ENCODE measurements at regions not wholly inside any gene's neighbourhood (a gene's known extent, or its start where the extent isn't known, plus 50 kb on each side); places are given as distances from the start of the nearest gene placed in this dataset.
A peak's percentile ranks its signal among the peaks of the same experiment; 100 is the strongest.

DNA sequence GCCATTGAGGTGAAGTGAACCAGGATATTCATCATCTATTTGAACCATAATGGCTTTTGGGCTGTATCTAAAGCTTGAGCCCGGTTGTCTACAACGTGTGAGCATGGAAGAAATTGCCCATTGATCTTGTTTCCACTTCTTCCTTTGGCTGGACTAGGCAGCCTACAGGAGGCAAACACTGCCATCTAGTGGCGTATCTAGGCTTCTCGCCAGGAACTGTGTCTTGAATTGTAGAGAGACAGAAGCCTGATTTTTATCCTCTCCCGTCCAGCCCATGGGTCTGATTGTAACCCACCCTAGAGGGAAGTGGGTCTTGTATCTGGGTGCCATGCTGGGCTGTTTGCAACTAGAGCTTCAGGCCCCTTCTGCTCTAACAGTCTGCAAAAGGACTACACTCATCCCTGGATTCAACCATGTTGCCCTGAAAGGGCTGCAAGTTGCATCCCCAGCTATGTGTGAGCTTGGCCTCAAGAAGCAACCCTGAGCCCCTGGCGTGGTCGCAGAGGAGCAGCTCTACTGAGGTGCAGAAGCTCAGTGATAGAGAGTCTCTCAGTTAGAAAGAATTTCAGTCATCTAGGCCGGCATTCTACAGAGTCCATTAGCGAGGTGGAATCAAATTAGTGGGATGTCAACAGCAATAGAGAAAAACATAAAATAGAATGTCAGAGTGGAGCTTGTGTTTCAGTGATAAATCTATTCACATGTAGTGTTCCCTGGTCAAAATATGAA is 170.2 kb upstream of the UMPS start:
- Histone ChIP-seq H2BK15ac (ENCODE audit: low read length) (peak overlapping the region; percentile 63; the same call in 1 of the 2 replicates), H2BK20ac (ENCODE audit: low read length) (no peak overlapping the region), H2BK5ac (ENCODE audit: low read depth, low read length) (no peak overlapping the region), H4K5ac (ENCODE audit: insufficient read length, low read depth, low read length) (no peak overlapping the region), H3K27ac (ENCODE audit: low read depth, low read length) (no peak overlapping the region), H3K14ac (ENCODE audit: insufficient read length) (no peak overlapping the region), H2BK12ac (ENCODE audit: low read depth, low read length) (no peak overlapping the region), H3K79me1 (ENCODE audit: low read depth, low read length) (no peaks in the 10 kb centered on the region), H2AK5ac (ENCODE audit: low read depth, low read length) (no peak overlapping the region; the same call in 1 of the 2 replicates), H3K27me3 (replicated peaks in 1 of 4; ENCODE audit: control insufficient read depth in 3 of 4, extremely low read depth in 1 of 4, insufficient read depth in 3 of 4, low read length in 3 of 4) (no peaks in the 10 kb centered on the region), H3K4me1 (replicated peaks in 1 of 4; ENCODE audit: control insufficient read depth in 3 of 4, insufficient read depth in 4 of 4, low read length in 3 of 4) (peaks cover 0 to 4% (median 2%) of the 10 kb centered on the region in 4 experiments; a peak in 4 of 7 replicates), H4K91ac (replicated peaks; ENCODE audit: insufficient read length, low read length) (no peak overlapping the region), H3K9me3 (ENCODE audit: insufficient read depth in 2 of 2, low read depth in 1 of 2, low read length in 1 of 2) (no peaks in the 10 kb centered on the region), H3K23ac (ENCODE audit: insufficient read length) (no peak overlapping the region), H2BK120ac (replicated peaks; ENCODE audit: low read depth, low read length) (no peak overlapping the region), H3K56ac (replicated peaks; ENCODE audit: insufficient read length, low read depth, low read length) (no peak overlapping the region), H2AFZ (ENCODE audit: low read length) (no peak overlapping the region), H3K18ac (ENCODE audit: extremely low read depth, low read length) (no peak overlapping the region), H4K20me1 (replicated peaks in 1 of 2; ENCODE audit: control insufficient read depth in 1 of 2, insufficient read depth in 2 of 2, low read length in 2 of 2) (no peaks in the 10 kb centered on the region), H3K23me2 (ENCODE audit: low read depth, low read length) (no peaks in the 10 kb centered on the region), H3K4me2 (ENCODE audit: insufficient read depth in 1 of 2, low read depth in 2 of 2, low read length in 2 of 2) (no peak overlapping the region), H4K8ac (ENCODE audit: extremely low read depth, insufficient read depth, low read length) (no peak overlapping the region), H3K4ac (replicated peaks; ENCODE audit: insufficient read length, low read depth, low read length) (no peak overlapping the region), H3K9ac (replicated peaks in 1 of 4; ENCODE audit: extremely low read depth in 1 of 4, low read depth in 3 of 4, low read length in 3 of 4) (no peak overlapping the region), H3K4me3 (ENCODE audit: extremely low read depth in 1 of 4, insufficient read depth in 2 of 4, low read depth in 3 of 4, low read length in 4 of 4) (no peak overlapping the region), H3K36me3 (ENCODE audit: control insufficient read depth in 2 of 4, insufficient read depth in 4 of 4, low read length in 3 of 4) (no peaks in the 10 kb centered on the region), H3K79me2 (ENCODE audit: control insufficient read depth in 1 of 2, insufficient read depth in 2 of 2, low read length in 2 of 2) (no peaks in the 10 kb centered on the region)
- CTCF ChIA-PET (ENCODE audit: partially characterized antibody): interaction anchor here (0.5 to 5.4 kb wide), 77 partner anchors 9 to 1245 kb away, joined by 3 to 73 read pairs (median 4); no protein-coding TSS in a partner anchor
- TF ChIP-seq CEBPB (IDR thresholded peaks at IDR 0.05; ENCODE audit: low read depth, low read length) (no peak), RAD21 (IDR thresholded peaks at IDR 0.05 in 1 of 2, conservative IDR thresholded peaks at IDR 0.05 in 1 of 2; ENCODE audit: low read depth in 2 of 2, low read length in 2 of 2) (peak; percentile 92 to 93), RXRA (IDR thresholded peaks at IDR 0.05; ENCODE audit: insufficient read depth, low read depth, low read length) (no peak), EZH2 (IDR thresholded peaks at IDR 0.05; ENCODE audit: low read depth, low read length, severe bottlenecking) (no peak), CREB1 (IDR thresholded peaks at IDR 0.05) (no peak)
- TF ChIP-seq, protein P1, sequence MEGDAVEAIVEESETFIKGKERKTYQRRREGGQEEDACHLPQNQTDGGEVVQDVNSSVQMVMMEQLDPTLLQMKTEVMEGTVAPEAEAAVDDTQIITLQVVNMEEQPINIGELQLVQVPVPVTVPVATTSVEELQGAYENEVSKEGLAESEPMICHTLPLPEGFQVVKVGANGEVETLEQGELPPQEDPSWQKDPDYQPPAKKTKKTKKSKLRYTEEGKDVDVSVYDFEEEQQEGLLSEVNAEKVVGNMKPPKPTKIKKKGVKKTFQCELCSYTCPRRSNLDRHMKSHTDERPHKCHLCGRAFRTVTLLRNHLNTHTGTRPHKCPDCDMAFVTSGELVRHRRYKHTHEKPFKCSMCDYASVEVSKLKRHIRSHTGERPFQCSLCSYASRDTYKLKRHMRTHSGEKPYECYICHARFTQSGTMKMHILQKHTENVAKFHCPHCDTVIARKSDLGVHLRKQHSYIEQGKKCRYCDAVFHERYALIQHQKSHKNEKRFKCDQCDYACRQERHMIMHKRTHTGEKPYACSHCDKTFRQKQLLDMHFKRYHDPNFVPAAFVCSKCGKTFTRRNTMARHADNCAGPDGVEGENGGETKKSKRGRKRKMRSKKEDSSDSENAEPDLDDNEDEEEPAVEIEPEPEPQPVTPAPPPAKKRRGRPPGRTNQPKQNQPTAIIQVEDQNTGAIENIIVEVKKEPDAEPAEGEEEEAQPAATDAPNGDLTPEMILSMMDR (IDR thresholded peaks at IDR 0.05; ENCODE audit: control extremely low read depth in 1 of 3, insufficient read depth in 1 of 3, low read depth in 1 of 3, low read length in 3 of 3): peak; percentile 53 to 93 (median 86)
- peak in 1 of 2 experiments; percentile 84 for DNase-seq (ENCODE audit: low read depth in 1 of 2, low spot score in 2 of 2)
- 46% methylated on average over 9 of the region's 9 CpGs; no CpG with 5 or more reads in 1 of the 2 experiments for WGBS, 2 experiments (ENCODE audit: extremely low coverage in 1 of 2, insufficient coverage in 1 of 2, insufficient read length in 1 of 2, insufficient replicate concordance in 2 of 2, low coverage in 1 of 2, low lambda C conversion rate in 2 of 2, missing lambda C conversion rate in 1 of 2)
- POLR2A ChIA-PET (ENCODE audit: partially characterized antibody): interaction anchor here (1.2 kb wide), 1 partner anchor 187 kb away, joined by 3 read pairs; no protein-coding TSS in a partner anchor
- FAIRE-seq: peak; percentile 88
